GM10847 (cell line): ENCODE measurements at regions not wholly inside any gene's neighbourhood (a gene's known extent, or its start where the extent isn't known, plus 50 kb on each side); places are given as distances from the start of the nearest gene placed in this dataset.

Source experiments
- POLR2A ChIP-seq: IDR thresholded peaks from 2 replicates; pipeline ENCODE4 v1.6.1; 2011; ENCODE audit not compliant: insufficient read length; ENCODE audit errors: extremely low read depth

- TF ChIP-seq POLR2A = no peak
These were observed 291.0 kb downstream of the DLEU7 start for GRCh38 chr13:50552424-50552966.

DNA sequence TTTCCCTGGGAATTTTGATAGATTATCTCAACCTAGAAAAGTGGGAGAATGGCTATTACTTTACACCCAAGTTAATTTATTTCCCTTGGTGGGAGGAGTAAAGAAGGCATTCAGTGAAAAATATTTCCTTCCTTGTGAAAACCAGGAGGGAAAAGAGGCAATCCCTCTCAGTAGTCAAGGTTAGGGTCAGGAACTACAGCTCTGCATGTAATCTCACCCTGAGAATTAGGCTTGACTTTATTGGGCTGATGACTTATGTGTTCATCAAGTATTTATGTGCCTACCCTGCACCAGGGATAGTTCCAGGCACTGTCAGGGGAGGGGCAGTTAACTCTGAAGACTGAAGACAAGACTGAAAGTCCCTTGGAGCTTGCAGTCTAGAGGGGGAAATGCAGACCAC, 281.8 kb downstream of the DLEU7 start:
- TF ChIP-seq POLR2A = no peak

DNA sequence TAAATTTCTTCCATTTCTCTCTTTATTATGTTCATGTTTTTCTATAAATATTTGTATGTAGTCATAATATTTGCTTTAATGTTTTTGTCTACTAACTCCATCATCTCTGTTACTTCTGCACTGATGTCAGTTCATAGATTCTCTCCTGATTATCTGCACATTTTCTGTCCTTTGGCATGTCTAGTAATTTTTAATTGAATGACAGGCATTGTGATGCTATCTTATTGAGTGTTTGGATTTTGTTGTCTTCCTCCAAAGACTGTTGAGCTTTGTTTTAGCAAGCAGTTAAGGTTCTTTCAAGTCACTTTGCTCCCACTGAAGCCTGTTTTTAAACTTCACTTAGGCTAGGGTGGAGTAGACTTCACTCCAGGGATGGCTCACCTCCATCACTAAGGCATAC, 276.8 kb downstream of the DLEU7 start:
- no peak for TF ChIP-seq POLR2A

- TF ChIP-seq POLR2A = no peak
These were observed 271.4 kb downstream of the DLEU7 start for GRCh38 chr13:50572129-50572528.

- no peak for TF ChIP-seq POLR2A
These were observed 270.4 kb downstream of the DLEU7 start for GRCh38 chr13:50573066-50573465.

DNA sequence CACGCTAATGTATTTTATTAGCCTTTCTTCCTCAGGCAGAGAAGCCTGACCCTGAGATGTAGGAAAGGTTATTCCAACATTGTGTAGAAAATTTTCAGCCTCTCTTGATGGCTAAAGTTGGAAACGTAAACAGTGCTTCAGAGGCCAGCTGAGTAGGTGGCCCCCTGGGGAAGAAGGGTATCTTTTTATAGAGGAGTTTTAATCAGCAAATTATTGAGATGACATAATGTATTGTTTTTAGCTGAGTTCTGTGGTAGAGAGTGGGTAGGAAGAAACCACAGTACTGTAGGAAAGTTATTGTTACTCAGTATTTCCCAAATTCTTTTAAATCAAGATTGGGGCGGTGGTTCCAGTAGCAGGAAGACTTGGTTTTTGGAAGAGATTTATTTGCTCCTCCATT, 268.8 kb downstream of the DLEU7 start:
- no peak for TF ChIP-seq POLR2A

DNA sequence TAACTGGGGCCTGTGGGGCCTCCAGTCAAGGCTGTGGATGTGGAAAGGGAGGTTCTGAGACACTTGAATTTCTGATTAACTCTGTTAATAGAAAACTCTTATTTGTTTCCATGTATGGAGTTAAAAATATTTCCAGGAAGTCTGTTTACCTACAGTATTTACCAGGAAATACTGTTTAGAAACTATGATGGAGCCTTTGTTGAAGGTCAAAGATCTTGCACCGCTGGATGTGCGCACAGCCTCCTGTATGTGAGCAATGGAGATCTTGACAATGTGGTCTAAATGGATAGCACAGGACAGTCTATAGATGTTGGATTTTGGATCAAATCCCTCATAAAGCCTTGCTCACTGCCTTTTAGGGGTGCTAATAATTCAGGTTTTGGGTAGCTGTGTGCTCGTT, 268.4 kb downstream of the DLEU7 start:
- no peak for TF ChIP-seq POLR2A

- TF ChIP-seq POLR2A = no peak
These were observed 267.3 kb downstream of the DLEU7 start for GRCh38 chr13:50576156-50576555.

DNA sequence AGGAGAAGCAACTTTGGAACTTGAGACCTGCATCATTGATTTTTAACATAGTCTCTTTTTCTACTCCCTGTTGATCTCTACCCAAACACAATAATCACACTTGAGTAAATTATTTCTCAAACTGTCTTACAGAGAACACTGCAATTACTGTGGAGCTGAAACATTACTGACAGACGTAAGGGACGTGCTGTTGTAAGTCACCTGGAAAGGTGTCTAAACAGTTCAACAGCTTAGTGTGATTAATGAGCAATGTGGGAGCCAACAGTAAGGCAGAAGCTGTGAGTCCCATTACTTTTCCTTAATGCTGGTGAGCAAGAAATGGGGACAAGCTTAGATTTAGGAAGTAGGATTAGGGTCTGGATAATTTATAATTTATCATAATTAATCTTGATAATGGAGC, 265.7 kb downstream of the DLEU7 start:
- TF ChIP-seq POLR2A = no peak

DNA sequence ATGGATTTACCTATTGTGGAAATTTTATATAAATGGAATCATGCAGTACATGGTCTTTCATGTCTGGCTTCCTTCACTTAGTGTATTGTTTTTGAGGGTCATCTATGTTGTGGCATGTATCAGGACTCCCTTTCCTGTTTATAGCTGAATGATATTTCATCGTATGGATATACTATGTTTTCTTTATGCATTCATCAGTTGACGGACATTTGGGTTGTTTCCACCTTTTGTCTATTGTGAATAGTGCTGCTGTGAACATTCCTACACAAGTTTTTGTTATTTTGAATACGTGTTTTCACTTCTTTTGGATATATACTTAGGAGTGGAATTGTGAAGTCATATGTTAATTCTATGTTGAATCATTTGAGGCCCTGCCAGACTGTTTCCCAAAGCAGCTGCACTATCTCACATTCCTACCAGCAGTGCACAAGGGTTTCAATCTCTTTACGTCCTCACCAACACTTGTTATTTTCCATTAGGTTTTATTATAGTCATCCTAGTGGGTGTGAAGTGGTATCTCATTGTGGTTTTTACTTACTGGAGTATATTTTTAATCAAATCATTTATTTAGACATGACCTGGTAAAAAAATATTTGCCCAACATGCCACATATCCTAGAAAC, 262.7 kb downstream of the DLEU7 start:
- TF ChIP-seq POLR2A = no peak

GRCh38 chr13:50581586-50582196, 261.8 kb downstream of the DLEU7 start:
- no peak for TF ChIP-seq POLR2A

DNA sequence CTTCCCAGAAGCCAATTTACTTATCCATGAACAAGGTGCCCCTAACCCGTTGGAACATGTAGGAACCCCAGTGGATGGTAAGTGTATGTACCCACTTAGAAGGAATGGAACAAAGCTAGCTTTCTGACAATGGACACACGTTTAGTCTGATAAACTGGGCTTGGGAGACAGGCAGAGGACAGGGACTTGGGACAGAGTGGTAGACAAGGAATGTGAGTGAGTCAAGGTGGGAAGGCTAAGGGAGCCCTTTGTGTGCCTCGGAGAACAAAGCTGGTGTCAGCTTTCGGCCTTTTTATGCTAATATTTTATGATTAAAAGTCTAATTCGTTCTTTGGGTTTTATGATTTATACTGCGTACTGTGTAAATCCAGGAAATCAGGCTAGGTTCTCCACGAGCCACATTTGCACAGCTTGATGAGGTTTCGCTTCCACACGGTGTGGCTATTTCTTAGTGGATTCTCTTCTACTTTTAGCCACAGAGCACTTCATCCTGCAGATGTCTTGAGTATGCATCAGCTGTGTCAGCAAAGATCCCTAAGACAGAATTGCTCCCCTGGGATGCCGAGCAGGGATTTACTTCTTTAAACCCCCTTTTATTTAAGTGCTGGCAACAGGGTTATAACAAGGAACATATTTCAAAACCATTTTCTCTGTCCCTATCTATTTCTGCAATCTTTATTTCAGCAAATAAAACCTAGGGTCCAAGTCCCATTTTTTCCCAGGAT, 258.5 kb downstream of the DLEU7 start:
- TF ChIP-seq POLR2A = no peak

DNA sequence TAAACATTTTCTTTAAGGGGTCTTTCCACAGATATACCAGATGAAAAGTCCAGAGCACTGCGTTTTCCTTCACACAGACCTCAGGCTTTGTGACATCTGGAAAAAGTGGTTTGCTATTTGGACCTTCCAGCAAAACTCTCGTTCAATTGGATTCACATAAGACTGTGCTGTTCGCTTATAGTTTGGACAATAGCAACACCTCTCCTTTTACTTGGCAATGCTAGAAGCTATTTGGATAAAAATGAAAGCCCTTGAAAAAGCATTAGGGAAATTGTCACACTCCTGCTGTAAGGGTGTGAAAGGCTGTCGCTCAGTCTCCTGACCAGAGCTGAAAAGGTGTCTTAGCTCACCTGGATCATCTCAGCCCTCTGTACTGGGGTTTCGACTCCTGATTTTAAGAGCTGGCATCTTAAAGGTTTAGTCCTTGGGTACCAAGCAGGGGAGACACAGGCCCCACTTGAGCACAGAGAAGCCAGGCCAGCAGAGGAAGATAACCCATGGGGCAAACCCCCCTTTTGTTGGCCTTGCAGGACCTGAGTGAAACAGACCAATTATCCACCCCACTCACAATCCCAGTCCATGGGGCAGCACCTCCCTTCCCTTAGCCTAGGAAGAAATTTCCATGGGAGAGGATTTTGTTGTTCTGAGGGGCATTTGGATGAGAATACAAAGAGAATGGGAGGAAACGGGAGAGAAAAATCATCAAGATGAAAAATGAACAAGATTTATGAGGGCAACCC, 257.6 kb downstream of the DLEU7 start:
- no peak for TF ChIP-seq POLR2A

GRCh38 chr13:50586414-50587083, 256.9 kb downstream of the DLEU7 start:
- no peak for TF ChIP-seq POLR2A

DNA sequence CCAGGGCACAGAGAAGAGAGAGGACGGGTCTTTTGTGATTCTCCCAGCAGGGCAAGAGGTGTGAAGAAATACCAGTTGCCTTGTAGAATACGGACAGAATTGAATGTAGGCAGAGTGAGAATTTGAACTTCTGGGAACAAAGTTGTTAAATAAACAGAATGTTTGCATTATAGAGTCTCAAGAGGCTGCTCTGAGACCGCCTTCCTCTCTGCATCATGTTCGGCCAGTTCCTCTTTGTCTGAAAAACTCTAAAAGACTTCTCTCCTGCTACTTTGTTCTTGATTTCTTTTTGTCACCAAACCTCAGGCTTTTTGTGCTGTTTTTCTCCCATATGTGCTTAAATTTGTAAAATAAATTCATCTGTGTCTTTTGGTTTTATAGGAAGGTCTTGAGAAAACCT, 256.4 kb downstream of the DLEU7 start:
- TF ChIP-seq POLR2A = no peak
